ENCODE measurements at regions not wholly inside any gene's neighbourhood (a gene's known extent, or its start where the extent isn't known, plus 50 kb on each side); places are given as distances from the start of the nearest gene placed in this dataset.

DNA sequence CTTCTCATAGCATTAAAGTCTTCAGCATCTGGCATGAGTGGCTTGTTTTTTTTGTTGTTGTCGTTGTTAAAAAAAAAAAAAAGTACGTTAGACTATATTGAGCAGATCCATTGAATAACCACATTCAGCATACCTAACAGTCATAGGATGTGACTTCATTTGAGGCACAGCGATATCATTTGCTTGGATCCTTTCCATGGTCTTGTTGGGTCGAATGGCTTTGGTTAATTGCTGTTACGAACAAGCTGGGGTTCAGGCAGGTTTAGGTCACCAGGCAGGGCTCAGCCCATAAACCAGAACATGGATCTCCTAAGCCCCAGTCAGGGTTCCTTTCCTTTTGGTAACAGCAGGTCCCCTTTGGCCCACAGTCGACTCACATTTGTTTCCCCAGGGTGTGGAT lies 76.2 kb downstream of the POLR2M start:
- TF ChIP-seq CTCF (IDR thresholded peaks at IDR 0.05) (no peak), POLR2A (IDR thresholded peaks at IDR 0.05) (no peak)
